HepG2 (cell line): ENCODE measurements at regions not wholly inside any gene's neighbourhood (a gene's known extent, or its start where the extent isn't known, plus 50 kb on each side); places are given as distances from the start of the nearest gene placed in this dataset.

ENCODE experiments used
- CBX5 ChIP-seq: sonication (generic); formaldehyde crosslinking; IDR thresholded peaks from 2 replicates; pipeline ENCODE4 v1.4.0; 2020; ENCODE audit warnings: missing genetic modification reagents, borderline replicate concordance
- CREM ChIP-seq, 2 experiments: sonication (generic) in 1 of 2; formaldehyde crosslinking in 1 of 2; IDR thresholded peaks; 2 replicates each; pipeline versions ENCODE4 v1.4.0 to v1.6.1; 2016 to 2020; ENCODE audit warnings: antibody characterized with exemption in 1 of 2, mild to moderate bottlenecking in 1 of 2, missing genetic modification reagents in 1 of 2
- FOXK1 ChIP-seq: sonication (generic); formaldehyde crosslinking; IDR thresholded peaks from 2 replicates; pipeline ENCODE4 v1.4.0; 2020; ENCODE audit warnings: low read depth, missing genetic modification reagents, borderline replicate concordance
- MEF2D ChIP-seq: sonication (generic); formaldehyde crosslinking; IDR thresholded peaks from 2 replicates; pipeline ENCODE4 v1.5.1; 2020; ENCODE audit warnings: mild to moderate bottlenecking, missing genetic modification reagents
- MTA1 ChIP-seq: sonication (generic); formaldehyde crosslinking; IDR thresholded peaks from 2 replicates; pipeline ENCODE4 v1.4.0; 2020; ENCODE audit warnings: missing genetic modification reagents, mild to moderate bottlenecking, borderline replicate concordance
- NFYB ChIP-seq: sonication (generic); formaldehyde crosslinking; IDR thresholded peaks from 2 replicates; pipeline ENCODE4 v1.4.0; 2020; ENCODE audit warnings: missing genetic modification reagents
- RAD51 ChIP-seq: fragments of 450-650 bp; IDR thresholded peaks from 2 replicates; pipeline ENCODE4 v1.6.1; 2016; ENCODE audit warnings: borderline replicate concordance
- SALL2 ChIP-seq: sonication (generic); formaldehyde crosslinking; IDR thresholded peaks from 2 replicates; pipeline ENCODE4 v1.8.1; 2023; ENCODE audit warnings: mild to moderate bottlenecking, missing genetic modification reagents, inconsistent platforms
- SUZ12 ChIP-seq: fragments of 150-350 bp; IDR thresholded peaks from 2 replicates; pipeline ENCODE4 v1.6.1; 2014; ENCODE audit warnings: low read depth, low read length
- YY1 ChIP-seq: IDR thresholded peaks from 2 replicates; pipeline ENCODE4 v1.6.1; 2011; ENCODE audit warnings: low read length, low read depth, moderate library complexity, mild to moderate bottlenecking; ENCODE audit not compliant: insufficient read depth, insufficient replicate concordance
- ZNF567 ChIP-seq: sonication (generic); formaldehyde crosslinking; IDR thresholded peaks from 2 replicates; pipeline ENCODE4 v1.8.1; 2023; ENCODE audit warnings: mild to moderate bottlenecking, missing genetic modification reagents, borderline replicate concordance
- TF ChIP-seq, protein P1 (sequence below): sonication (generic); formaldehyde crosslinking; IDR thresholded peaks from 2 replicates; pipeline ENCODE4 v1.5.0; 2020; ENCODE audit warnings: mild to moderate bottlenecking, missing genetic modification reagents, moderate library complexity

DNA sequence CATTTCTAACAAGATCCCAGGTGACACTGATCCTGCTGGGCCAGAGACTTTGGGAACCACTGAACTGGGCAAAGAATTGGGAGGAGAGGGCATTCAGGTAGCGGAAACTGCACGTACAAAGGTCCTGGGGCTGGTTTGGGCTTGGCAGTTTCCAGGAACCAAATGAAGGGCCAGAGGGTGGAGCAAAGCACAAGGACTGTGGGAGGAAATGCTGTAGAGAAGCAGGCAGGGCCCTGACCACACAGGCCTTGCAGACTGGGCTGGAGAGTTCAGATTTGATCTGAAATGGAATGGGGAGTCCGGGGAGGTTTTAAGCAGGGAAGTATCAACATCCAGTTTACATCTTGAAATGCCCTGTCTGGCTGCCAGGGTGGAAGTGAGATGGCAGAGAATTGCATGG, 195.1 kb downstream of the PHETA1 start:
- no peak for TF ChIP-seq SUZ12
- no peak for TF ChIP-seq SALL2 (CRISPR knock-in tag)
- TF ChIP-seq RAD51 = no peak
- TF ChIP-seq CREM (IDR thresholded peaks at IDR 0.05) = no peak
- no peak for TF ChIP-seq CREM (CRISPR knock-in tag; IDR thresholded peaks at IDR 0.05)
- TF ChIP-seq FOXK1 = no peak
- no peak for TF ChIP-seq MTA1 (CRISPR knock-in tag)
- TF ChIP-seq NFYB = no peak
- TF ChIP-seq MEF2D = no peak
- TF ChIP-seq YY1 = no peak
- no peak for TF ChIP-seq ZNF567 (CRISPR knock-in tag)
- TF ChIP-seq, protein P1, sequence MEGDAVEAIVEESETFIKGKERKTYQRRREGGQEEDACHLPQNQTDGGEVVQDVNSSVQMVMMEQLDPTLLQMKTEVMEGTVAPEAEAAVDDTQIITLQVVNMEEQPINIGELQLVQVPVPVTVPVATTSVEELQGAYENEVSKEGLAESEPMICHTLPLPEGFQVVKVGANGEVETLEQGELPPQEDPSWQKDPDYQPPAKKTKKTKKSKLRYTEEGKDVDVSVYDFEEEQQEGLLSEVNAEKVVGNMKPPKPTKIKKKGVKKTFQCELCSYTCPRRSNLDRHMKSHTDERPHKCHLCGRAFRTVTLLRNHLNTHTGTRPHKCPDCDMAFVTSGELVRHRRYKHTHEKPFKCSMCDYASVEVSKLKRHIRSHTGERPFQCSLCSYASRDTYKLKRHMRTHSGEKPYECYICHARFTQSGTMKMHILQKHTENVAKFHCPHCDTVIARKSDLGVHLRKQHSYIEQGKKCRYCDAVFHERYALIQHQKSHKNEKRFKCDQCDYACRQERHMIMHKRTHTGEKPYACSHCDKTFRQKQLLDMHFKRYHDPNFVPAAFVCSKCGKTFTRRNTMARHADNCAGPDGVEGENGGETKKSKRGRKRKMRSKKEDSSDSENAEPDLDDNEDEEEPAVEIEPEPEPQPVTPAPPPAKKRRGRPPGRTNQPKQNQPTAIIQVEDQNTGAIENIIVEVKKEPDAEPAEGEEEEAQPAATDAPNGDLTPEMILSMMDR (CRISPR knock-in tag) = no peak
- TF ChIP-seq CBX5 (CRISPR knock-in tag) = no peak
